ENCODE measurements at regions not wholly inside any gene's neighbourhood (a gene's known extent, or its start where the extent isn't known, plus 50 kb on each side); places are given as distances from the start of the nearest gene placed in this dataset.
A peak's percentile ranks its signal among the peaks of the same experiment; 100 is the strongest.

GRCh38 chr18:49663899-49664890 is 102.3 kb downstream of the LIPG start (continued):
- TF ChIP-seq CHD7 (IDR thresholded peaks at IDR 0.05; ENCODE audit: insufficient replicate concordance, low read length) (no peak), SUZ12 (IDR thresholded peaks at IDR 0.05; ENCODE audit: low read length) (no peak), BCL11A (IDR thresholded peaks at IDR 0.05; ENCODE audit: low read depth in 2 of 2, low read length in 2 of 2) (no peak), EGR1 (IDR thresholded peaks at IDR 0.05; ENCODE audit: borderline replicate concordance, low read depth, low read length) (no peak)
- TF ChIP-seq, protein P1, sequence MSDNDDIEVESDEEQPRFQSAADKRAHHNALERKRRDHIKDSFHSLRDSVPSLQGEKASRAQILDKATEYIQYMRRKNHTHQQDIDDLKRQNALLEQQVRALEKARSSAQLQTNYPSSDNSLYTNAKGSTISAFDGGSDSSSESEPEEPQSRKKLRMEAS (IDR thresholded peaks at IDR 0.05), result 0 out of 2 replicates have a peak, but pooled peaks have one; percentile 26

Measured in H1 (cell line).